IMR-90 (cell line): ENCODE measurements at regions not wholly inside any gene's neighbourhood (a gene's known extent, or its start where the extent isn't known, plus 50 kb on each side); places are given as distances from the start of the nearest gene placed in this dataset.

Experiments
- CEBPB ChIP-seq: IDR thresholded peaks from 2 replicates; pipeline ENCODE4 v1.6.1; 2012; ENCODE audit warnings: low read depth, low read length, improper control_type of control experiment
- FOS ChIP-seq: fragments of 150-350 bp; IDR thresholded peaks from 2 replicates; pipeline ENCODE4 v1.6.1; 2016; ENCODE audit warnings: low read depth, low read length
- MAFK ChIP-seq: IDR thresholded peaks from 2 replicates; pipeline ENCODE4 v1.6.1; 2012; ENCODE audit warnings: low read depth, low read length, improper control_type of control experiment
- MXI1 ChIP-seq: IDR thresholded peaks from 2 replicates; pipeline ENCODE4 v1.6.1; 2012; ENCODE audit warnings: low read depth, mild to moderate bottlenecking, low read length, moderate library complexity, borderline replicate concordance
- NFE2L2 ChIP-seq: fragments of 150-350 bp; IDR thresholded peaks from 2 replicates; pipeline ENCODE4 v1.6.1; 2016; ENCODE audit warnings: low read depth, mild to moderate bottlenecking, low read length
- POLR2A ChIP-seq: IDR thresholded peaks from 2 replicates; pipeline ENCODE4 v1.6.1; 2012; ENCODE audit warnings: mild to moderate bottlenecking, low read depth, low read length
- RAD21 ChIP-seq: IDR thresholded peaks from 2 replicates; pipeline ENCODE4 v1.6.1; 2012; ENCODE audit warnings: low read length, improper control_type of control experiment
- TF ChIP-seq, protein P1 (sequence below): conservative IDR thresholded peaks from 2 replicates; pipeline ENCODE4 v1.5.1; 2012; ENCODE audit warnings: mild to moderate bottlenecking, low read depth, low read length, improper control_type of control experiment
- TF ChIP-seq, protein P2 (sequence below): fragments of 150-350 bp; IDR thresholded peaks from 2 replicates; pipeline ENCODE4 v1.6.1; 2016; ENCODE audit warnings: low read depth, mild to moderate bottlenecking, low read length, moderate library complexity, borderline replicate concordance
- TF ChIP-seq, protein P3 (sequence below): fragments of 150-350 bp; IDR thresholded peaks from 2 replicates; pipeline ENCODE4 v1.6.1; 2017; ENCODE audit warnings: mild to moderate bottlenecking, antibody characterized with exemption, low read length, low read depth

DNA sequence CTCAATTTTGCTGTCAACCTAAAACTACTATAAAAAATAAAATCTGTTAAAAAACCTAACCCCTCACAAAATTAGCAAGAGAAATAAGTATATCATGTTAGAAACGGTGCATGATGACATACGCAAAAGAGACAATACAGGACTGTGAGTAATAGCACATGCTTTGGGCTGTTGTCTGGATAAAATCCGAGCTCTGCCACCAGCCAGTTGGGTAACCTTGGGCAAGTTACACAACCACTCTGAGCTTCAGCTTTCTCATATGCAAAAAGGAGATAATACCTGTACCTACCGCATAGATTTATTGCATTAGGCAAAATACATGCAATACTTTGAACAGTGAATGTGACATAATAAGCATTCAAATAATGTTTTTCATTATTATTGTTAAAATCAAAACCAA, 481.7 kb downstream of the TLE1 start:
- TF ChIP-seq RAD21: no peak
- no peak for TF ChIP-seq POLR2A
- TF ChIP-seq, protein P1, sequence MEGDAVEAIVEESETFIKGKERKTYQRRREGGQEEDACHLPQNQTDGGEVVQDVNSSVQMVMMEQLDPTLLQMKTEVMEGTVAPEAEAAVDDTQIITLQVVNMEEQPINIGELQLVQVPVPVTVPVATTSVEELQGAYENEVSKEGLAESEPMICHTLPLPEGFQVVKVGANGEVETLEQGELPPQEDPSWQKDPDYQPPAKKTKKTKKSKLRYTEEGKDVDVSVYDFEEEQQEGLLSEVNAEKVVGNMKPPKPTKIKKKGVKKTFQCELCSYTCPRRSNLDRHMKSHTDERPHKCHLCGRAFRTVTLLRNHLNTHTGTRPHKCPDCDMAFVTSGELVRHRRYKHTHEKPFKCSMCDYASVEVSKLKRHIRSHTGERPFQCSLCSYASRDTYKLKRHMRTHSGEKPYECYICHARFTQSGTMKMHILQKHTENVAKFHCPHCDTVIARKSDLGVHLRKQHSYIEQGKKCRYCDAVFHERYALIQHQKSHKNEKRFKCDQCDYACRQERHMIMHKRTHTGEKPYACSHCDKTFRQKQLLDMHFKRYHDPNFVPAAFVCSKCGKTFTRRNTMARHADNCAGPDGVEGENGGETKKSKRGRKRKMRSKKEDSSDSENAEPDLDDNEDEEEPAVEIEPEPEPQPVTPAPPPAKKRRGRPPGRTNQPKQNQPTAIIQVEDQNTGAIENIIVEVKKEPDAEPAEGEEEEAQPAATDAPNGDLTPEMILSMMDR: no peak
- no peak for TF ChIP-seq NFE2L2
- TF ChIP-seq, protein P2, sequence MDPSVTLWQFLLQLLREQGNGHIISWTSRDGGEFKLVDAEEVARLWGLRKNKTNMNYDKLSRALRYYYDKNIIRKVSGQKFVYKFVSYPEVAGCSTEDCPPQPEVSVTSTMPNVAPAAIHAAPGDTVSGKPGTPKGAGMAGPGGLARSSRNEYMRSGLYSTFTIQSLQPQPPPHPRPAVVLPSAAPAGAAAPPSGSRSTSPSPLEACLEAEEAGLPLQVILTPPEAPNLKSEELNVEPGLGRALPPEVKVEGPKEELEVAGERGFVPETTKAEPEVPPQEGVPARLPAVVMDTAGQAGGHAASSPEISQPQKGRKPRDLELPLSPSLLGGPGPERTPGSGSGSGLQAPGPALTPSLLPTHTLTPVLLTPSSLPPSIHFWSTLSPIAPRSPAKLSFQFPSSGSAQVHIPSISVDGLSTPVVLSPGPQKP: no peak
- no peak for TF ChIP-seq FOS
- no peak for TF ChIP-seq CEBPB
- no peak for TF ChIP-seq MAFK
- no peak for TF ChIP-seq MXI1
- TF ChIP-seq, protein P3, sequence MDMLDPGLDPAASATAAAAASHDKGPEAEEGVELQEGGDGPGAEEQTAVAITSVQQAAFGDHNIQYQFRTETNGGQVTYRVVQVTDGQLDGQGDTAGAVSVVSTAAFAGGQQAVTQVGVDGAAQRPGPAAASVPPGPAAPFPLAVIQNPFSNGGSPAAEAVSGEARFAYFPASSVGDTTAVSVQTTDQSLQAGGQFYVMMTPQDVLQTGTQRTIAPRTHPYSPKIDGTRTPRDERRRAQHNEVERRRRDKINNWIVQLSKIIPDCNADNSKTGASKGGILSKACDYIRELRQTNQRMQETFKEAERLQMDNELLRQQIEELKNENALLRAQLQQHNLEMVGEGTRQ: no peak
